ENCODE measurements at regions not wholly inside any gene's neighbourhood (a gene's known extent, or its start where the extent isn't known, plus 50 kb on each side); places are given as distances from the start of the nearest gene placed in this dataset.

DNA sequence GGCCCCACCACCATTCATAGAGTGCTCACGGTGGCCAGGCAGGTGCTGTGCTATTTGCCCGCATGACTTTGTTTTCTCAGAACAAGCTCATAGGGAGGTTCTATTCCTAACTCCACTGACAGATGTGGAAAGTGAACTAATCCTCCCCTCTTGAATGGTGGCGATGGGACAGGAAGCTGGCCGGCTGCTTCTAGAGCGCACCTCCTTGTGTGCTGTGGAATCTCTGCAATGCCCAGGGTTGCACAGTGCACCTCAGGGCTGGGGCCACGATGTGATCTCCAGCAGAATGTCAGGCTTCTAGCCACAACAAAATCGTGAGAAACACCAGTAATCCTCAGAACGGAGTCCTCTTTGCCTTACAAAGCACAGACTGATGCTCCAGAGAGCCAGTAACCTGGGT is 53.8 kb upstream of the SLC22A23 start:
- ChIA-PET CTCF (interaction anchor here (1.3 kb wide), 1 partner anchor 50 kb away, joined by 4 read pairs; no protein-coding TSS in a partner anchor), RAD21 (ENCODE audit: unreplicated experiment) (interaction anchor here (0.6 to 1.1 kb wide), 2 partner anchors 221 to 222 kb away, joined by 3 to 5 read pairs; no protein-coding TSS in a partner anchor), POLR2A (no interaction called here), SMC1A (ENCODE audit: uncharacterized antibody, unreplicated experiment) (interaction anchor here (1.2 to 1.8 kb wide), 2 partner anchors 13 to 231 kb away, joined by 3 to 7 read pairs; no protein-coding TSS in a partner anchor)
- Histone ChIP-seq H4K20me1 (ENCODE audit: control insufficient read depth, insufficient read depth) (no peaks in the 10 kb centered on the region), H2AFZ (ENCODE audit: control insufficient read depth, low read depth, low read length) (no peak overlapping the region), H3K4me3 (no peak overlapping the region), H3K36me3 (ENCODE audit: control insufficient read depth in 2 of 2, insufficient read depth in 2 of 2, low read length in 1 of 2) (no peaks in the 10 kb centered on the region), H3K27me3 (replicated peaks in 1 of 2; ENCODE audit: control insufficient read depth in 2 of 2, insufficient read depth in 2 of 2, low read length in 1 of 2) (no peaks in the 10 kb centered on the region; a peak in 2 of 4 replicates), H3K27ac (ENCODE audit: control insufficient read depth, insufficient read depth) (no peak overlapping the region), H3K79me2 (ENCODE audit: control insufficient read depth, insufficient read depth, low read length) (no peaks in the 10 kb centered on the region), H3K9ac (ENCODE audit: control insufficient read depth, insufficient read depth, low read length) (no peak overlapping the region), H3K4me1 (ENCODE audit: control insufficient read depth, insufficient read depth, low read length) (no peaks in the 10 kb centered on the region), H3K9me3 (replicated peaks; ENCODE audit: control insufficient read depth, insufficient read depth, low read length) (no peaks in the 10 kb centered on the region), H3K4me2 (ENCODE audit: control insufficient read depth, insufficient read depth) (no peak overlapping the region)
- 39% methylated on average over 8 of the region's 8 CpGs for WGBS (ENCODE audit: insufficient coverage, insufficient replicate concordance, low lambda C conversion rate, missing lambda C conversion rate)
- TF ChIP-seq YY1 (IDR thresholded peaks at IDR 0.05; ENCODE audit: low read depth, low read length) (no peak), CEBPB (IDR thresholded peaks at IDR 0.05; ENCODE audit: borderline replicate concordance in 1 of 2, low read depth in 2 of 2, low read length in 2 of 2) (no peak), YBX1 (IDR thresholded peaks at IDR 0.05) (no peak), MEF2B (IDR thresholded peaks at IDR 0.05; ENCODE audit: partially characterized antibody, poor library complexity, severe bottlenecking) (no peak), SREBF2 (IDR thresholded peaks at IDR 0.05; ENCODE audit: low read length) (no peak), MYB (IDR thresholded peaks at IDR 0.05; ENCODE audit: borderline replicate concordance, low read depth, low read length) (no peak), SREBF1 (IDR thresholded peaks at IDR 0.05; ENCODE audit: low read length) (no peak), CREM (IDR thresholded peaks at IDR 0.05; ENCODE audit: low read depth) (no peak), RAD21 (IDR thresholded peaks at IDR 0.05; ENCODE audit: insufficient read depth, low read depth, low read length) (no peak), EED (IDR thresholded peaks at IDR 0.05; ENCODE audit: low read depth) (no peak)
- FAIRE-seq (no peak), DNase-seq (ENCODE audit: low read depth, low spot score) (no peak), ATAC-seq (no peak)
- in situ Hi-C loops (cut with MboI) (no loop called here), intact Hi-C loops (cut with micrococcal nuclease; ENCODE audit: unreplicated experiment) (loop anchor here (5.0 kb wide), 1 partner anchor 233 kb away; no protein-coding TSS in a partner anchor)
- BruUV-seq (replicated peaks), result no TSS peak

Data from GM12878 (cell line).